ENCODE measurements at regions not wholly inside any gene's neighbourhood (a gene's known extent, or its start where the extent isn't known, plus 50 kb on each side); places are given as distances from the start of the nearest gene placed in this dataset.

DNA sequence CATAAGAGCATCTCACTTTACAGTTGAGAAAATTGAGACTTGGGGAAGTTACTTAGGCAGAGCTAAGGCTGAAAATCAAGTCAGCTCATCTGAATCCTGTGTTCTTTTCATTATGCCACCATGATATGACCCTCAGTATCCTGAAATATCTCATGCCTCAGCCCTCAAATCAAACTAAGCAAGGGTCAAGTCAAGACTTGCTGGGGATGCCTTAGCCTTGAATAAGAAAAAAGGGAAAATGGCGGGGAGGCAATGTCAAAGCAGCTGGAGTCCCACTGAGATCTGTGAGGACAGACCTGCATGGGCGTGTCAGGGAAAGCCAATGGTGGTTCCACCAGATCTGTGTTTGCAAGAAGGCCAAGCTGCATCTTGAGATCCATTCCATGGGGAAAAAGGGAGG, 91.0 kb upstream of the CACUL1 start:
- no peak for TF ChIP-seq POLR2AphosphoS5 (IDR thresholded peaks at IDR 0.05)
- TF ChIP-seq CTCF (IDR thresholded peaks at IDR 0.05): no peak
